Psoas muscle (tissue), 7 donors: ENCODE measurements at regions not wholly inside any gene's neighbourhood (a gene's known extent, or its start where the extent isn't known, plus 50 kb on each side); places are given as distances from the start of the nearest gene placed in this dataset.
"Not testable (repeated sequence)": the region's sequence is repeated elsewhere in the genome, so short reads cannot be mapped to it uniquely, and the experiment has no call there.

Experiments used
- ATAC-seq, 4 donors: fragments of 200-7000 bp; cut with Tn5 transposase; one replicate each; pipeline ENCODE4 v1.9.1; 2020; ENCODE audit warnings: moderate library complexity in 3 of 4, mild to moderate bottlenecking in 2 of 4
- DNase-seq, 2 donors: peaks; one replicate each; pipeline ENCODE4 v3.0.0-alpha.2; 2020
- H3K27ac ChIP-seq: fragments of 200-600 bp; one replicate; pipeline ENCODE4 v1.8.0; 2022
- H3K27me3 ChIP-seq, 3 donors: fragments of 200-600 bp in 1 of 3; one replicate each; pipeline versions ENCODE4 v1.6.1 to v1.8.0; 2013 to 2022; ENCODE audit warnings: low read length in 2 of 3, mild to moderate bottlenecking in 2 of 3, moderate library complexity in 1 of 3; ENCODE audit not compliant: insufficient read depth in 3 of 3
- H3K36me3 ChIP-seq, 2 donors: fragments of 200-600 bp in 1 of 2; one replicate each; pipeline versions ENCODE4 v1.6.1 to v1.8.0; 2013 to 2022; ENCODE audit warnings: low read depth in 1 of 2, mild to moderate bottlenecking in 1 of 2, moderate library complexity in 1 of 2; ENCODE audit not compliant: insufficient read depth in 1 of 2
- H3K4me1 ChIP-seq: fragments of 200-600 bp; one replicate; pipeline ENCODE4 v1.8.0; 2022
- H3K4me3 ChIP-seq: fragments of 200-600 bp; one replicate; pipeline ENCODE4 v1.8.0; 2022; ENCODE audit warnings: mild to moderate bottlenecking
- H3K9me3 ChIP-seq: fragments of 200-600 bp; one replicate; pipeline ENCODE4 v1.8.0; 2022
- WGBS, 3 donors: extraction: QIAGEN DNeasy Blood & Tissue Kit; methylation state at CpG; one replicate each; pipeline versions ENCODE4 v1.1.6 to v1.1.7; 2013; 5-methylcytosine and 5-hydroxymethylcytosine counted together
- intact Hi-C, 2 donors: fragments of 100-400 bp; cut with DNase I; formaldehyde crosslinking; loops; one replicate each; pipeline versions ENCODE4 v1.11.0 to v1.14.2; 2022
- TF ChIP-seq, protein P1 (sequence below): fragments of 200-600 bp; IDR thresholded peaks from one replicate; pipeline ENCODE4 v1.8.0; 2022; ENCODE audit warnings: antibody characterized with exemption
- donor health status: healthy with polysubstance abuse.
- donor health status: DM: no; HTN: no; CAD: no; lungs with moderate emphysema.
- donor health status: Bipolar disorder and iron deficiency.
- donor health status: healthy.
- donor health status: DM: yes; HTN: yes; CAD: no.
- donor health status: DM: no; HTN: no; CAD: no.
- donor health status: DM: yes; HTN: yes; CAD: no.

DNA sequence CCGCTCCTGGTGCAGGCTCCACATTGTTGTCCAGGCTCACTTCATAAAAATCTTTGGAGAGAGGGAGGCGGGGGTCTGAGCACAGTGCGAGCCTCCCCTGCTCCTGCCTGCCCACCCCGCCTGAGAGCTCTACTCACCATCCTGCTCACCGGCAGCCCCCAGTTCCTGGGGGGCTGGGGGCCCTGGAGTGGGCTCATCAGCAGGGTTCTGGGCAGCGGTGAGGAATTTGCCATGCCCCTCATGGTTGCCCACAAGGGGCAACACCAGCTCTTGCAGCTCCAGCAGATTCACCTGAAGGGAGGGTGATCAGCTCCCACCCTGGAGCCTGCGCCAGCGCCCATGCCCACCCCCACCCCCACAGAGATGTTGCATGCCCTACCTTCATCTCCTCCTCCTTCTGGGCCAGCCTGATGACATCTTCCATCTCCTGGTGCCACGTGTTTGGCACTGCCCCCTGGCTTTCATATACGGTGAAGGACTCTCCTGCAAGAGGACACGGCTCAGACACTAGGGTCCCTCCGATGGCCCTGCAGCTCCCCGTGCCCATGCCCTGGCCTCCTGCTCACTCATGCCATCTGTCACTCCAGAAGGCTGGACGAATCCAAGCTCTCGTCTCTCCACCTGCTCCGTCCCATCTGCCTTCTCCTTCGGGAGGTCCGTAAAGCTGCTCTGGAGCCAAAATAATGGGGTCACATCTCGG lies 162.1 kb downstream of the TBC1D2B start:
- TF ChIP-seq, protein P1, sequence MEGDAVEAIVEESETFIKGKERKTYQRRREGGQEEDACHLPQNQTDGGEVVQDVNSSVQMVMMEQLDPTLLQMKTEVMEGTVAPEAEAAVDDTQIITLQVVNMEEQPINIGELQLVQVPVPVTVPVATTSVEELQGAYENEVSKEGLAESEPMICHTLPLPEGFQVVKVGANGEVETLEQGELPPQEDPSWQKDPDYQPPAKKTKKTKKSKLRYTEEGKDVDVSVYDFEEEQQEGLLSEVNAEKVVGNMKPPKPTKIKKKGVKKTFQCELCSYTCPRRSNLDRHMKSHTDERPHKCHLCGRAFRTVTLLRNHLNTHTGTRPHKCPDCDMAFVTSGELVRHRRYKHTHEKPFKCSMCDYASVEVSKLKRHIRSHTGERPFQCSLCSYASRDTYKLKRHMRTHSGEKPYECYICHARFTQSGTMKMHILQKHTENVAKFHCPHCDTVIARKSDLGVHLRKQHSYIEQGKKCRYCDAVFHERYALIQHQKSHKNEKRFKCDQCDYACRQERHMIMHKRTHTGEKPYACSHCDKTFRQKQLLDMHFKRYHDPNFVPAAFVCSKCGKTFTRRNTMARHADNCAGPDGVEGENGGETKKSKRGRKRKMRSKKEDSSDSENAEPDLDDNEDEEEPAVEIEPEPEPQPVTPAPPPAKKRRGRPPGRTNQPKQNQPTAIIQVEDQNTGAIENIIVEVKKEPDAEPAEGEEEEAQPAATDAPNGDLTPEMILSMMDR = no peak
- ATAC-seq (no peak), DNase-seq (no peak)
- no peaks in the 10 kb centered on the region for H3K27me3 ChIP-seq
- no peaks in the 10 kb centered on the region for H3K9me3 ChIP-seq
- 57 to 63% (median 62%) methylated on average over 16 to 19 of the region's 19 CpGs for WGBS, 3 donors
- H3K4me1 ChIP-seq = no peaks in the 10 kb centered on the region
- no peak overlapping the region for H3K4me3 ChIP-seq
- intact Hi-C loops = no loop called here
- H3K36me3 ChIP-seq = no peaks in the 10 kb centered on the region
- H3K27ac ChIP-seq = no peak overlapping the region

DNA sequence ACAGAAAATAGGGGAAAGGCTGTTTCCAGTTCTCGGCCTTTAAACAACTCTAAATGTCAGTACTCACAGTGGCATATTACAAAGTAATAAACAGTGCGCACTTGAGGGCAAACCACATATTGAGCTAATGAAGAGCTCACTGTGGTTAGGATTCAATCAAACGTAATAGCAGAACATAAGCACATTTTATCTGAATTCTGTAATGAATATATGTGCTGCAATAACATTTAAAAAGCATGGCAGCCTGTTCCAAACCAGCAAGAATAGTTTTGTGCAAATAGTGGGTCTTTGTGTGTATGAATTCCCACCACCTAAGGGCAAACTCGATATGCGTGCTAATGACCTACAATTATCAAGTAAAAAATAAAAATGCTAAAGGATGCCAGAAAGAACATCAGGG lies 163.0 kb downstream of the TBC1D2B start:
- intact Hi-C loops, H3K4me3 ChIP-seq, H3K36me3 ChIP-seq, H3K9me3 ChIP-seq, H3K4me1 ChIP-seq, H3K27ac ChIP-seq, DNase-seq, H3K27me3 ChIP-seq, ATAC-seq: not testable (repeated sequence)
- WGBS, 3 donors = 79 to 87% (median 86%) methylated on average over 5 of the region's 5 CpGs

GRCh38 chr15:77910030-77910911 lies 167.2 kb downstream of the TBC1D2B start:
- ATAC-seq = peak; percentile 46 to 82 (median 79)
- DNase-seq = peak; percentile 75 to 86
- H3K9me3 ChIP-seq, H3K4me1 ChIP-seq, H3K27ac ChIP-seq, H3K36me3 ChIP-seq, H3K27me3 ChIP-seq, intact Hi-C loops: not testable (repeated sequence)
- peak overlapping the region; percentile 51 for H3K4me3 ChIP-seq
- 12 to 17% (median 15%) methylated on average over 12 of the region's 12 CpGs for WGBS, 3 donors
- TF ChIP-seq, protein P1 = peak; percentile 75

- DNase-seq = peak in 1 of 2 donors; percentile 47
- ATAC-seq = no peak
These were observed 168.2 kb downstream of the TBC1D2B start for GRCh38 chr15:77909182-77909940.

GRCh38 chr15:77908752-77909111 lies 168.8 kb downstream of the TBC1D2B start:
- intact Hi-C loops, H3K27me3 ChIP-seq, DNase-seq, H3K4me1 ChIP-seq, H3K27ac ChIP-seq, ATAC-seq, H3K9me3 ChIP-seq, H3K36me3 ChIP-seq, H3K4me3 ChIP-seq: not testable (repeated sequence)
- WGBS, 3 donors = 63 to 79% (median 73%) methylated on average over 1 to 6 of the region's 7 CpGs

More at GRCh38 chr15:77909182-77909940, 168.2 kb downstream of the TBC1D2B start:
- H3K9me3 ChIP-seq = no peaks in the 10 kb centered on the region
- no peaks in the 10 kb centered on the region for H3K36me3 ChIP-seq
- H3K27me3 ChIP-seq = no peaks in the 10 kb centered on the region
- no peak overlapping the region for H3K4me3 ChIP-seq
- TF ChIP-seq, protein P1 = no peak
- no peaks in the 10 kb centered on the region for H3K4me1 ChIP-seq
- H3K27ac ChIP-seq = no peak overlapping the region
- 76 to 93% (median 83%) methylated on average over 13 to 14 of the region's 14 CpGs for WGBS, 3 donors
- intact Hi-C loops = no loop called here
